ENCODE measurements at regions not wholly inside any gene's neighbourhood (a gene's known extent, or its start where the extent isn't known, plus 50 kb on each side); places are given as distances from the start of the nearest gene placed in this dataset.

DNA sequence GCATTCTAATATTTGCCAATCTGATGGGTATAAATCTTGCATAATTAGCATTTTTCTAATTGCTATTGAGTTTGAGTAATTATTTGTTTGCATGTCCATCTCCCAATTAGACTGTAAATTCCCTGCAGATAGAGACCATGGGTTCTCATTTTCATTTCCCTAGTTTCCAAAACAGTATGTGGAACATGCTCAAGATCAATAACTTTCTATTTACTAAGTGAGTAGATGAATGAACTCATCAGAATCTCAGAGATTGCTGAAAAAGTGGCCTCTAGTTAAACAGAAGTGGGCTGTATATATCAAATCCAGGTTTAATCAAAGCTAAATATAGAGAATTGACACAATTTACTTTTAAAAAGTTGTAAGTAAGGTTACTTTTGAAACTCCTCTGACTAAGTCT lies 138.0 kb upstream of the PGR start:
- FAIRE-seq (no peak), DNase-seq (ENCODE audit: low read depth in 1 of 2, low spot score in 2 of 2) (no peak)
- H2AFZ ChIP-seq (ENCODE audit: low read length) = no peak overlapping the region
- no peaks in the 10 kb centered on the region for H3K27me3 ChIP-seq (replicated peaks in 1 of 4; ENCODE audit: control insufficient read depth in 3 of 4, extremely low read depth in 1 of 4, insufficient read depth in 3 of 4, low read length in 3 of 4)
- H3K36me3 ChIP-seq (ENCODE audit: control insufficient read depth in 2 of 4, insufficient read depth in 4 of 4, low read length in 3 of 4) = no peaks in the 10 kb centered on the region
- H3K14ac ChIP-seq (ENCODE audit: insufficient read length) = no peak overlapping the region
- no peaks in the 10 kb centered on the region for H4K20me1 ChIP-seq (replicated peaks in 1 of 2; ENCODE audit: control insufficient read depth in 1 of 2, insufficient read depth in 2 of 2, low read length in 2 of 2)
- no peak overlapping the region for H3K18ac ChIP-seq (ENCODE audit: extremely low read depth, low read length)
- H3K9me3 ChIP-seq (ENCODE audit: insufficient read depth in 2 of 2, low read depth in 1 of 2, low read length in 1 of 2) = no peaks in the 10 kb centered on the region
- H3K9ac ChIP-seq (replicated peaks in 1 of 4; ENCODE audit: extremely low read depth in 1 of 4, low read depth in 3 of 4, low read length in 3 of 4) = no peak overlapping the region
- H3K27ac ChIP-seq (ENCODE audit: low read depth, low read length) = no peak overlapping the region
- no peak overlapping the region for H3K56ac ChIP-seq (replicated peaks; ENCODE audit: insufficient read length, low read depth, low read length)
- no peak overlapping the region for H3K4me2 ChIP-seq (ENCODE audit: insufficient read depth in 1 of 2, low read depth in 2 of 2, low read length in 2 of 2)
- no peaks in the 10 kb centered on the region for H3K23me2 ChIP-seq (ENCODE audit: low read depth, low read length)
- H4K5ac ChIP-seq (ENCODE audit: insufficient read length, low read depth, low read length) = no peak overlapping the region
- no peaks in the 10 kb centered on the region for H3K79me2 ChIP-seq (ENCODE audit: control insufficient read depth in 1 of 2, insufficient read depth in 2 of 2, low read length in 2 of 2)
- no peak for TF ChIP-seq HDAC6 (IDR thresholded peaks at IDR 0.05; ENCODE audit: low read depth, low read length)
- no peak for TF ChIP-seq RBBP5 (IDR thresholded peaks at IDR 0.05; ENCODE audit: borderline replicate concordance, low read depth, low read length)
- H4K8ac ChIP-seq (ENCODE audit: extremely low read depth, insufficient read depth, low read length) = no peak overlapping the region
- no peak overlapping the region for H2AK5ac ChIP-seq (ENCODE audit: low read depth, low read length)
- H2BK15ac ChIP-seq (ENCODE audit: low read length) = no peak overlapping the region
- H2BK12ac ChIP-seq (ENCODE audit: low read depth, low read length) = no peak overlapping the region
- no peak overlapping the region for H2BK20ac ChIP-seq (ENCODE audit: low read length)
- H3K79me1 ChIP-seq (ENCODE audit: low read depth, low read length) = no peaks in the 10 kb centered on the region
- H2BK5ac ChIP-seq (ENCODE audit: low read depth, low read length) = no peak overlapping the region
- no peak overlapping the region for H2BK120ac ChIP-seq (replicated peaks; ENCODE audit: low read depth, low read length)
- no peak overlapping the region for H4K91ac ChIP-seq (replicated peaks; ENCODE audit: insufficient read length, low read length)
- no peak overlapping the region for H3K4ac ChIP-seq (replicated peaks; ENCODE audit: insufficient read length, low read depth, low read length)
- ChIA-PET POLR2A (ENCODE audit: partially characterized antibody) (no interaction called here), CTCF (ENCODE audit: partially characterized antibody) (no interaction called here)
- no peaks in the 10 kb centered on the region for H3K4me1 ChIP-seq (replicated peaks in 1 of 4; ENCODE audit: control insufficient read depth in 3 of 4, insufficient read depth in 4 of 4, low read length in 3 of 4)
- no peak overlapping the region for H3K23ac ChIP-seq (ENCODE audit: insufficient read length)
- H3K4me3 ChIP-seq (ENCODE audit: extremely low read depth in 1 of 4, insufficient read depth in 2 of 4, low read depth in 3 of 4, low read length in 4 of 4) = no peak overlapping the region
